Peyer's patch (tissue), 4 donors: ENCODE measurements at regions not wholly inside any gene's neighbourhood (a gene's known extent, or its start where the extent isn't known, plus 50 kb on each side); places are given as distances from the start of the nearest gene placed in this dataset.

ENCODE experiments used
- DNase-seq, 3 donors: peaks; one replicate each; pipeline ENCODE4 v3.0.0-alpha.2; 2017 to 2019
- H3K27ac ChIP-seq, 4 donors: fragments of 200-600 bp; sonication (generic); one replicate each; pipeline ENCODE4 v1.5.1; 2016 to 2019
- H3K27me3 ChIP-seq, 2 donors: fragments of 200-600 bp; sonication (generic); one replicate each; pipeline ENCODE4 v1.5.1; 2019
- H3K36me3 ChIP-seq, 3 donors: fragments of 200-600 bp; sonication (generic); one replicate each; pipeline ENCODE4 v1.5.1; 2016 to 2019
- H3K4me1 ChIP-seq, 4 donors: fragments of 200-600 bp; sonication (generic); one replicate each; pipeline ENCODE4 v1.5.1; 2016 to 2019
- H3K4me3 ChIP-seq, 4 donors: fragments of 200-600 bp; sonication (generic); 1 replicate in 3 of 4; 2 replicates in 1 of 4; pipeline ENCODE4 v1.5.1; 2016 to 2019; ENCODE audit warnings: mild to moderate bottlenecking in 1 of 4
- H3K9me3 ChIP-seq, 4 donors: fragments of 200-600 bp; sonication (generic); one replicate each; pipeline ENCODE4 v1.5.1; 2016 to 2019; ENCODE audit warnings: mild to moderate bottlenecking in 1 of 4
- CTCF ChIP-seq, 6 experiments: fragments of 450-650 bp in 4 of 6; fragments of 200-600 bp in 2 of 6; sonication (generic) in 1 of 6; IDR thresholded peaks; one replicate each; pipeline ENCODE4 v1.5.1; 2017 to 2019; ENCODE audit warnings: antibody characterized with exemption in 6 of 6, mild to moderate bottlenecking in 3 of 6, moderate library complexity in 1 of 6
- POLR2A ChIP-seq, 2 donors: fragments of 450-650 bp; IDR thresholded peaks; one replicate each; pipeline ENCODE4 v1.5.1; 2017; ENCODE audit warnings: antibody characterized with exemption in 2 of 2, mild to moderate bottlenecking in 2 of 2, moderate library complexity in 2 of 2

GRCh38 chr2:181140414-181140813 lies 160.0 kb downstream of the UBE2E3 start:
- Histone ChIP-seq H3K27me3 (no peaks in the 10 kb centered on the region), H3K36me3 (no peaks in the 10 kb centered on the region), H3K4me1 (no peaks in the 10 kb centered on the region), H3K4me3 (no peak overlapping the region), H3K27ac (peak overlapping the region in 3 of 4 donors; percentile 30 to 52 (median 43)), H3K9me3 (no peaks in the 10 kb centered on the region)
- TF ChIP-seq CTCF (IDR thresholded peaks at IDR 0.05) = no peak
- no peak for DNase-seq

GRCh38 chr2:181140928-181141327 lies 160.5 kb downstream of the UBE2E3 start:
- no peaks in the 10 kb centered on the region for H3K27me3 ChIP-seq
- DNase-seq = no peak
- H3K9me3 ChIP-seq = no peaks in the 10 kb centered on the region
- TF ChIP-seq POLR2A (IDR thresholded peaks at IDR 0.05) = no peak
- no peak for TF ChIP-seq CTCF (IDR thresholded peaks at IDR 0.05)
- H3K4me1 ChIP-seq = no peaks in the 10 kb centered on the region
- H3K4me3 ChIP-seq = no peak overlapping the region
- H3K36me3 ChIP-seq = no peaks in the 10 kb centered on the region
- peak overlapping the region; percentile 8 to 52 (median 33) for H3K27ac ChIP-seq

- no peak for DNase-seq
- Histone ChIP-seq H3K4me1 (no peaks in the 10 kb centered on the region), H3K27me3 (no peaks in the 10 kb centered on the region), H3K4me3 (no peak overlapping the region), H3K27ac (peak overlapping the region in 3 of 4 donors; percentile 32 to 52 (median 40)), H3K9me3 (no peaks in the 10 kb centered on the region), H3K36me3 (no peaks in the 10 kb centered on the region)
- TF ChIP-seq POLR2A (IDR thresholded peaks at IDR 0.05) (no peak), CTCF (IDR thresholded peaks at IDR 0.05) (no peak)
Observed at GRCh38 chr2:181141676-181142075, 161.3 kb downstream of the UBE2E3 start.

- no peaks in the 10 kb centered on the region for H3K36me3 ChIP-seq
- no peaks in the 10 kb centered on the region for H3K27me3 ChIP-seq
- no peaks in the 10 kb centered on the region for H3K4me1 ChIP-seq
- H3K27ac ChIP-seq = peak overlapping the region; percentile 18 to 52 (median 36)
- no peaks in the 10 kb centered on the region for H3K9me3 ChIP-seq
- TF ChIP-seq POLR2A (IDR thresholded peaks at IDR 0.05) = no peak
- no peak for TF ChIP-seq CTCF (IDR thresholded peaks at IDR 0.05)
- H3K4me3 ChIP-seq = no peak overlapping the region
- DNase-seq = no peak
Observed at GRCh38 chr2:181142514-181142913, 162.1 kb downstream of the UBE2E3 start.

GRCh38 chr2:181143790-181144300 lies 163.4 kb downstream of the UBE2E3 start:
- H3K4me3 ChIP-seq = no peak overlapping the region
- no peaks in the 10 kb centered on the region for H3K9me3 ChIP-seq
- no peak for TF ChIP-seq POLR2A (IDR thresholded peaks at IDR 0.05)
- H3K36me3 ChIP-seq = no peaks in the 10 kb centered on the region
- no peaks in the 10 kb centered on the region for H3K27me3 ChIP-seq
- H3K27ac ChIP-seq = peak overlapping the region in 2 of 4 donors; percentile 52 to 53
- no peaks in the 10 kb centered on the region for H3K4me1 ChIP-seq
- DNase-seq = no peak

GRCh38 chr2:181145645-181146044 lies 165.2 kb downstream of the UBE2E3 start:
- H3K27ac ChIP-seq = peak overlapping the region in 1 of 4 donors; percentile 8

GRCh38 chr2:181146171-181146570 lies 165.8 kb downstream of the UBE2E3 start:
- Histone ChIP-seq H3K4me1 (no peaks in the 10 kb centered on the region), H3K27me3 (no peaks in the 10 kb centered on the region), H3K36me3 (no peaks in the 10 kb centered on the region), H3K4me3 (no peak overlapping the region), H3K9me3 (no peaks in the 10 kb centered on the region), H3K27ac (peak overlapping the region in 1 of 4 donors; percentile 8)
- TF ChIP-seq CTCF (IDR thresholded peaks at IDR 0.05) = no peak
- TF ChIP-seq POLR2A (IDR thresholded peaks at IDR 0.05) = no peak
- DNase-seq = no peak

More at GRCh38 chr2:181145645-181146044, 165.2 kb downstream of the UBE2E3 start:
- TF ChIP-seq POLR2A (IDR thresholded peaks at IDR 0.05) = no peak
- Histone ChIP-seq H3K4me1 (no peaks in the 10 kb centered on the region), H3K27me3 (no peaks in the 10 kb centered on the region), H3K9me3 (no peaks in the 10 kb centered on the region), H3K4me3 (no peak overlapping the region), H3K36me3 (no peaks in the 10 kb centered on the region)
- no peak for DNase-seq
